ENCODE measurements at regions not wholly inside any gene's neighbourhood (a gene's known extent, or its start where the extent isn't known, plus 50 kb on each side); places are given as distances from the start of the nearest gene placed in this dataset.

- peak overlapping the region; percentile 58 for H2BK20ac ChIP-seq (ENCODE audit: low read depth, low read length)
- POLR2A ChIA-PET (ENCODE audit: unreplicated experiment) = no interaction called here
- no peak overlapping the region for H3K4me2 ChIP-seq (ENCODE audit: low read depth, low read length)
- no peak overlapping the region for H3K56ac ChIP-seq (ENCODE audit: extremely low read depth, insufficient read depth, low read length)
- H3K4me1 ChIP-seq (ENCODE audit: control insufficient read depth, insufficient read depth, low read length) = no peaks in the 10 kb centered on the region
- no peaks in the 10 kb centered on the region for H3K79me1 ChIP-seq (ENCODE audit: low read depth in 1 of 2, low read length in 2 of 2)
- CTCF ChIA-PET = interaction anchor here (1.3 kb wide), 1 partner anchor 20 kb away, joined by 4 read pairs; no protein-coding TSS in a partner anchor
- no CpG with 5 or more reads among the region's 2 CpGs for WGBS, 2 experiments (ENCODE audit: extremely low coverage in 2 of 2, insufficient read length in 1 of 2)
- H3K9ac ChIP-seq (ENCODE audit: low read depth, low read length) = no peak overlapping the region
- H3K4me3 ChIP-seq (ENCODE audit: insufficient read depth, low read depth, low read length) = no peak overlapping the region
- H4K8ac ChIP-seq (ENCODE audit: low read depth in 2 of 2, low read length in 2 of 2) = no peak overlapping the region
- H3K9me1 ChIP-seq (ENCODE audit: insufficient read depth, low read length) = no peaks in the 10 kb centered on the region
- no peak for DNase-seq
- intact Hi-C loops (cut with micrococcal nuclease) = no loop called here
- no peaks in the 10 kb centered on the region for H3K9me3 ChIP-seq (ENCODE audit: control insufficient read depth, insufficient read depth, low read length)
- in situ Hi-C loops (cut with MboI; ENCODE audit: low sequenced_read_pairs) = no loop called here
- TF ChIP-seq NFE2L2 (IDR thresholded peaks at IDR 0.05; ENCODE audit: low read depth, low read length) = no peak
- TF ChIP-seq FOS (IDR thresholded peaks at IDR 0.05; ENCODE audit: low read depth, low read length) = no peak
- no peak for TF ChIP-seq CEBPB (IDR thresholded peaks at IDR 0.05; ENCODE audit: low read depth, low read length)
- no peak for TF ChIP-seq RCOR1 (IDR thresholded peaks at IDR 0.05; ENCODE audit: insufficient replicate concordance, low read length)
- TF ChIP-seq USF2 (IDR thresholded peaks at IDR 0.05; ENCODE audit: low read depth, low read length) = no peak
- TF ChIP-seq RFX5 (IDR thresholded peaks at IDR 0.05; ENCODE audit: low read depth, low read length) = no peak
- TF ChIP-seq BHLHE40 (IDR thresholded peaks at IDR 0.05; ENCODE audit: low read depth, low read length) = no peak
- no peak for TF ChIP-seq MAFK (IDR thresholded peaks at IDR 0.05; ENCODE audit: low read depth, low read length)
- no peak for TF ChIP-seq MXI1 (IDR thresholded peaks at IDR 0.05; ENCODE audit: borderline replicate concordance, low read depth, low read length)
- TF ChIP-seq RAD21 (IDR thresholded peaks at IDR 0.05; ENCODE audit: low read length) = no peak
- TF ChIP-seq MAZ (IDR thresholded peaks at IDR 0.05; ENCODE audit: borderline replicate concordance, low read depth, low read length) = no peak
- TF ChIP-seq SMC3 (IDR thresholded peaks at IDR 0.05; ENCODE audit: low read depth, low read length) = no peak
- TF ChIP-seq POLR2A (IDR thresholded peaks at IDR 0.05; ENCODE audit: low read depth, low read length) = no peak
- no peak for TF ChIP-seq ELK1 (IDR thresholded peaks at IDR 0.05; ENCODE audit: borderline replicate concordance, low read depth, low read length)
- no peak for TF ChIP-seq CHD1 (IDR thresholded peaks at IDR 0.05; ENCODE audit: low read depth, low read length)
- TF ChIP-seq CTCF (conservative IDR thresholded peaks at IDR 0.05; ENCODE audit: low read depth, low read length) = no peak
- H2AK5ac ChIP-seq (ENCODE audit: low read depth, low read length) = no peak overlapping the region
- no peaks in the 10 kb centered on the region for H3K27me3 ChIP-seq (ENCODE audit: control insufficient read depth, insufficient read depth, low read length)
- no peak overlapping the region for H4K5ac ChIP-seq (ENCODE audit: low read depth, low read length)
- dilution Hi-C loops (cut with HindIII; ENCODE audit: low sequenced_read_pairs, unreplicated experiment) = no loop called here
- H2AK9ac ChIP-seq (replicated peaks; ENCODE audit: low read depth, low read length, poor library complexity) = no peak overlapping the region
- H3K27ac ChIP-seq (ENCODE audit: insufficient read depth, low read length) = no peak overlapping the region
- H2BK120ac ChIP-seq (ENCODE audit: low read depth, low read length) = peak overlapping the region; percentile 32; the same call in 1 of the 2 replicates
- H3K14ac ChIP-seq (replicated peaks; ENCODE audit: low read depth, low read length) = no peak overlapping the region
- no peaks in the 10 kb centered on the region for H4K20me1 ChIP-seq (ENCODE audit: insufficient read depth, low read length)
- H3K23ac ChIP-seq (ENCODE audit: low read depth, low read length) = no peak overlapping the region
- H3K18ac ChIP-seq (ENCODE audit: low read depth, low read length) = no peak overlapping the region
- BruUV-seq (replicated peaks) = no TSS peak
- no peak overlapping the region for H2AFZ ChIP-seq (replicated peaks; ENCODE audit: low read length, poor library complexity)
- H4K91ac ChIP-seq (ENCODE audit: insufficient read depth, low read depth, low read length) = no peak overlapping the region
- no peak overlapping the region for H3K4ac ChIP-seq (ENCODE audit: low read depth, low read length)
- no peak for ATAC-seq (ENCODE audit: low read depth)
- no peaks in the 10 kb centered on the region for H3K36me3 ChIP-seq (ENCODE audit: control insufficient read depth, insufficient read depth, low read length)
- no peak overlapping the region for H2BK5ac ChIP-seq (ENCODE audit: low read depth, low read length, poor library complexity, severe bottlenecking)
- H2BK15ac ChIP-seq (ENCODE audit: low read depth, low read length) = no peak overlapping the region
Measured at GRCh38 chr7:12161146-12161545, 49.9 kb upstream of the TMEM106B start.
